ENCODE measurements at regions not wholly inside any gene's neighbourhood (a gene's known extent, or its start where the extent isn't known, plus 50 kb on each side); places are given as distances from the start of the nearest gene placed in this dataset.

- TF ChIP-seq CTCF (optimal IDR thresholded peaks at IDR 0.05 in 1 of 3, IDR thresholded peaks at IDR 0.05 in 1 of 3, conservative IDR thresholded peaks at IDR 0.05 in 1 of 3; ENCODE audit: extremely low read depth in 1 of 3, insufficient read depth in 2 of 3, low read length in 3 of 3) (no peak), EZH2 (IDR thresholded peaks at IDR 0.05; ENCODE audit: low read length) (no peak)
These were observed 69.8 kb downstream of the GADD45G start for GRCh38 chr9:89674667-89675057.

Data from keratinocyte (primary cell).